ENCODE measurements at regions not wholly inside any gene's neighbourhood (a gene's known extent, or its start where the extent isn't known, plus 50 kb on each side); places are given as distances from the start of the nearest gene placed in this dataset.

GRCh38 chr1:229218612-229219025 lies 52.3 kb upstream of the RAB4A start:
- TF ChIP-seq TAF1 (IDR thresholded peaks at IDR 0.05; ENCODE audit: low read depth, low read length): no peak
- no peak for TF ChIP-seq POU2F2 (IDR thresholded peaks at IDR 0.05; ENCODE audit: low read depth, low read length)

All from GM12891 (cell line).